Pancreas (tissue), 10 donors: ENCODE measurements at regions not wholly inside any gene's neighbourhood (a gene's known extent, or its start where the extent isn't known, plus 50 kb on each side); places are given as distances from the start of the nearest gene placed in this dataset.

Experiments used
- ATAC-seq, 4 donors: fragments of 200-7000 bp; cut with Tn5 transposase; one replicate each; pipeline versions ENCODE4 v1.8.0 to v1.9.1; 2020; ENCODE audit warnings: mild to moderate bottlenecking in 4 of 4, moderate library complexity in 4 of 4
- DNase-seq, 6 donors: peaks; one replicate each; pipeline ENCODE4 v3.0.0-alpha.2; 2020
- FAIRE-seq: peaks from 2 replicates; lab custom pipeline; 2012; peaks lifted over from hg19 to GRCh38; lab: Jason Lieb, UNC
- H3K27ac ChIP-seq, 4 donors: fragments of 200-600 bp; sonication (generic); 1 replicate in 3 of 4; 2 replicates in 1 of 4; pipeline versions ENCODE4 v1.5.0 to v1.8.0; 2020
- H3K27me3 ChIP-seq, 4 donors: fragments of 200-600 bp; one replicate each; pipeline ENCODE4 v1.8.0; 2021
- H3K36me3 ChIP-seq, 3 donors: fragments of 200-600 bp; sonication (generic) in 1 of 3; one replicate each; pipeline versions ENCODE4 v1.5.0 to v1.8.0; 2020 to 2021
- H3K4me1 ChIP-seq, 3 donors: fragments of 200-600 bp; one replicate each; pipeline ENCODE4 v1.8.0; 2021
- H3K4me3 ChIP-seq, 4 donors: fragments of 200-600 bp; sonication (generic) in 2 of 4; one replicate each; pipeline versions ENCODE4 v1.5.0 to v1.8.0; 2020 to 2021
- H3K9me3 ChIP-seq, 4 donors: fragments of 200-600 bp; one replicate each; pipeline ENCODE4 v1.8.0; 2021
- CTCF ChIP-seq, 4 donors: fragments of 200-600 bp; sonication (generic) in 3 of 4; IDR thresholded peaks; one replicate each; pipeline versions ENCODE4 v1.5.0 to v1.8.0; 2021; ENCODE audit warnings: antibody characterized with exemption in 4 of 4
- WGBS, 2 donors: extraction: QIAGEN DNeasy Blood & Tissue Kit; methylation state at CpG; one replicate each; pipeline ENCODE4 v1.1.7; 2013; 5-methylcytosine and 5-hydroxymethylcytosine counted together
- intact Hi-C, 3 donors: fragments of 100-400 bp; cut with DNase I; formaldehyde crosslinking; loops; one replicate each; pipeline versions ENCODE4 v1.11.1 to v1.14.2; 2022
- donor health status: healthy with polysubstance abuse.
- donor health status: DM: no; HTN: no; CAD: no; lungs with moderate emphysema.
- donor health status: DM: no; HTN: no; CAD: no.
- donor health status: control.
- donor health status: control.
- donor health status: Bipolar disorder and iron deficiency.
- donor health status: DM: yes; HTN: yes; CAD: no.
- donor health status: DM: no; HTN: no; CAD: no.
- donor health status: DM: no; HTN: no; CAD: no.
- donor health status: DM: yes; HTN: yes; CAD: no.

GRCh38 chr3:120544361-120544760, 51.8 kb upstream of the NDUFB4 start:
- TF ChIP-seq CTCF (IDR thresholded peaks at IDR 0.05) = no peak
- no peaks in the 10 kb centered on the region for H3K9me3 ChIP-seq
- DNase-seq (no peak), ATAC-seq (no peak), FAIRE-seq (no peak)
- H3K27ac ChIP-seq = no peak overlapping the region
- intact Hi-C loops = loop anchor here in 1 of 3 donors (10.0 kb wide), 1 partner anchor 120 kb away; no protein-coding TSS in a partner anchor
- no peaks in the 10 kb centered on the region for H3K27me3 ChIP-seq
- no peaks in the 10 kb centered on the region for H3K4me1 ChIP-seq
- no peaks in the 10 kb centered on the region for H3K36me3 ChIP-seq
- no peak overlapping the region for H3K4me3 ChIP-seq
- 80 to 87% methylated on average over 2 of the region's 2 CpGs for WGBS, 2 donors

- Histone ChIP-seq H3K36me3 (no peaks in the 10 kb centered on the region), H3K4me3 (no peak overlapping the region), H3K9me3 (no peaks in the 10 kb centered on the region), H3K27me3 (no peaks in the 10 kb centered on the region), H3K4me1 (no peaks in the 10 kb centered on the region), H3K27ac (no peak overlapping the region)
- ATAC-seq = peak in 2 of 4 donors; percentile 56 to 58
- DNase-seq = peak in 1 of 6 donors; percentile 14
- intact Hi-C loops = no loop called here
- no peak for TF ChIP-seq CTCF (IDR thresholded peaks at IDR 0.05)
- no peak for FAIRE-seq
- WGBS, 2 donors = 26 to 31% methylated on average over 3 of the region's 3 CpGs
Measured at GRCh38 chr3:120536642-120537041, 59.5 kb upstream of the NDUFB4 start.

- TF ChIP-seq CTCF (IDR thresholded peaks at IDR 0.05) = no peak
- ATAC-seq = no peak
- Histone ChIP-seq H3K9me3 (no peaks in the 10 kb centered on the region), H3K27ac (no peak overlapping the region), H3K27me3 (no peaks in the 10 kb centered on the region), H3K36me3 (no peaks in the 10 kb centered on the region), H3K4me1 (no peaks in the 10 kb centered on the region), H3K4me3 (no peak overlapping the region)
- FAIRE-seq = no peak
- WGBS, 2 donors = 71 to 82% methylated on average over 2 of the region's 2 CpGs
- intact Hi-C loops = no loop called here
- no peak for DNase-seq
Measured at GRCh38 chr3:120532969-120533368, 63.2 kb upstream of the NDUFB4 start.

- Histone ChIP-seq H3K4me3 (no peak overlapping the region), H3K9me3 (no peaks in the 10 kb centered on the region), H3K36me3 (no peaks in the 10 kb centered on the region), H3K27me3 (no peaks in the 10 kb centered on the region), H3K4me1 (no peaks in the 10 kb centered on the region), H3K27ac (no peak overlapping the region)
- FAIRE-seq (no peak), ATAC-seq (no peak), DNase-seq (no peak)
- 85 to 86% methylated on average over 6 of the region's 6 CpGs for WGBS, 2 donors
- intact Hi-C loops = no loop called here
- no peak for TF ChIP-seq CTCF (IDR thresholded peaks at IDR 0.05)
Measured at GRCh38 chr3:120528163-120528562, 68.0 kb upstream of the NDUFB4 start.

- TF ChIP-seq CTCF (IDR thresholded peaks at IDR 0.05) = no peak
- DNase-seq (no peak), ATAC-seq (no peak), FAIRE-seq (no peak)
- intact Hi-C loops = no loop called here
- WGBS, 2 donors = 64 to 71% methylated on average over 3 of the region's 3 CpGs
- Histone ChIP-seq H3K27me3 (no peaks in the 10 kb centered on the region), H3K36me3 (no peaks in the 10 kb centered on the region), H3K9me3 (no peaks in the 10 kb centered on the region), H3K4me1 (no peaks in the 10 kb centered on the region), H3K27ac (no peak overlapping the region), H3K4me3 (no peak overlapping the region)
Measured at GRCh38 chr3:120526011-120526870, 69.9 kb upstream of the NDUFB4 start.
